Esophagus squamous epithelium (tissue), 4 donors: ENCODE measurements at regions not wholly inside any gene's neighbourhood (a gene's known extent, or its start where the extent isn't known, plus 50 kb on each side); places are given as distances from the start of the nearest gene placed in this dataset.

Experiments
- POLR2A ChIP-seq, 4 donors: fragments of 450-650 bp; IDR thresholded peaks; one replicate each; pipeline ENCODE4 v1.6.1; 2017; ENCODE audit warnings: antibody characterized with exemption in 4 of 4, mild to moderate bottlenecking in 4 of 4, moderate library complexity in 3 of 4
- TF ChIP-seq, protein P1 (sequence below), 6 experiments: fragments of 450-650 bp in 4 of 6; fragments of 200-600 bp in 2 of 6; sonication (generic) in 2 of 6; IDR thresholded peaks; one replicate each; pipeline ENCODE4 v1.5.1; 2016 to 2019; ENCODE audit warnings: antibody characterized with exemption in 6 of 6, mild to moderate bottlenecking in 4 of 6, moderate library complexity in 4 of 6

DNA sequence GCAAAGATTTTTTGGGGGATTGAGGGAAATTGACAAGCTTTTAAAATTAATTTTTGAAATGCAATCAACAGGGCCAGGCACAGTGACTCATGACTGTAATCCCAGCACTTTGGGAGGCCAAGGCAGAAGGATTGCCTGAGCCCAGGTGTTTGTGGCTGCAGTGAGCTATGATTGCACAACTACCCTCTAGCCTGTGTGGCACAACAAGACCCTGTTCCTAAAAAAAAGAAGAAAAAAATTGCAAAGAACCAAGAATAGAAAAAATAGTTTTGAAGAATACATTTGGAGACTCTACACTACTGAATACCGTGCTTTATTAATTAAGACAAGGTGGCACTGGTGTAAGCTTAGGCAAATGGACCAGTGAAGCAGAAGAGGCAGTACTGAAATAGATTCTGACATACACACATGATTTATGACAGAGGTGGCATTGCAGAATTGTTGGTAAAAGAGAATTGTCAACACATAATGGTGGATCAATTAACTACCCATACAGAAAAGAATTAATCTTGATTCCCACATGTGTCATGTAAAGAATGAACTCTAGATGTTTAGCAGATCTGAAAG lies 443.3 kb upstream of the ATP11B start:
- TF ChIP-seq, protein P1, sequence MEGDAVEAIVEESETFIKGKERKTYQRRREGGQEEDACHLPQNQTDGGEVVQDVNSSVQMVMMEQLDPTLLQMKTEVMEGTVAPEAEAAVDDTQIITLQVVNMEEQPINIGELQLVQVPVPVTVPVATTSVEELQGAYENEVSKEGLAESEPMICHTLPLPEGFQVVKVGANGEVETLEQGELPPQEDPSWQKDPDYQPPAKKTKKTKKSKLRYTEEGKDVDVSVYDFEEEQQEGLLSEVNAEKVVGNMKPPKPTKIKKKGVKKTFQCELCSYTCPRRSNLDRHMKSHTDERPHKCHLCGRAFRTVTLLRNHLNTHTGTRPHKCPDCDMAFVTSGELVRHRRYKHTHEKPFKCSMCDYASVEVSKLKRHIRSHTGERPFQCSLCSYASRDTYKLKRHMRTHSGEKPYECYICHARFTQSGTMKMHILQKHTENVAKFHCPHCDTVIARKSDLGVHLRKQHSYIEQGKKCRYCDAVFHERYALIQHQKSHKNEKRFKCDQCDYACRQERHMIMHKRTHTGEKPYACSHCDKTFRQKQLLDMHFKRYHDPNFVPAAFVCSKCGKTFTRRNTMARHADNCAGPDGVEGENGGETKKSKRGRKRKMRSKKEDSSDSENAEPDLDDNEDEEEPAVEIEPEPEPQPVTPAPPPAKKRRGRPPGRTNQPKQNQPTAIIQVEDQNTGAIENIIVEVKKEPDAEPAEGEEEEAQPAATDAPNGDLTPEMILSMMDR (IDR thresholded peaks at IDR 0.05), result no peak
- TF ChIP-seq POLR2A (IDR thresholded peaks at IDR 0.05), result no peak
